IPS DF 4.7 (cell line): ENCODE measurements at regions not wholly inside any gene's neighbourhood (a gene's known extent, or its start where the extent isn't known, plus 50 kb on each side); places are given as distances from the start of the nearest gene placed in this dataset.
"Not testable (repeated sequence)": the region's sequence is repeated elsewhere in the genome, so short reads cannot be mapped to it uniquely, and the experiment has no call there.

Experiments
- DNase-seq: peaks from one replicate; pipeline ENCODE4 v3.0.0-alpha.2; 2013; ENCODE audit warnings: low spot score; ENCODE audit errors: extremely low read depth

- no peak for DNase-seq
These were observed 474.5 kb downstream of the TMEM114 start for GRCh38 chr16:8115814-8116213.

- not testable (repeated sequence) for DNase-seq
These were observed 475.4 kb downstream of the TMEM114 start for GRCh38 chr16:8114941-8115340.

DNA sequence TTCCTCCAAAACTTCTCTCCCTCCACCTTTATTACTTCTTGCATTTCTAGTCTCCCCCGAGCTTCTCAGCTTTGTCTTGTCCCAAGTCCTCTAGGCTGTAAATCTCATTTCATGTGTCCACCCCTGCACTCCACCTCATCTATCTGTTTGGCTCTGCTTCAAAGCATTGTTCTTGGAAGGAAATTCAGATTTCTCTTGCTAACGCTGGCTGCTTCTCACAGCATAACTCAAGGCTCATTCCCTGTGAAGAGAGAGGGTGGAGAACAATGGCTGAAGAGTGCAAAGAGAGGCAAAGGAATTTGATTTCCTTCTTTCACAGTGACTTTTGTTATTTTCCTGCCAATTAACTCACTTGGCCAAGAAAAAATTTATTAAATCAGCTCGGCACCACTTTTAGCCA is 476.5 kb downstream of the TMEM114 start:
- DNase-seq, result no peak

DNA sequence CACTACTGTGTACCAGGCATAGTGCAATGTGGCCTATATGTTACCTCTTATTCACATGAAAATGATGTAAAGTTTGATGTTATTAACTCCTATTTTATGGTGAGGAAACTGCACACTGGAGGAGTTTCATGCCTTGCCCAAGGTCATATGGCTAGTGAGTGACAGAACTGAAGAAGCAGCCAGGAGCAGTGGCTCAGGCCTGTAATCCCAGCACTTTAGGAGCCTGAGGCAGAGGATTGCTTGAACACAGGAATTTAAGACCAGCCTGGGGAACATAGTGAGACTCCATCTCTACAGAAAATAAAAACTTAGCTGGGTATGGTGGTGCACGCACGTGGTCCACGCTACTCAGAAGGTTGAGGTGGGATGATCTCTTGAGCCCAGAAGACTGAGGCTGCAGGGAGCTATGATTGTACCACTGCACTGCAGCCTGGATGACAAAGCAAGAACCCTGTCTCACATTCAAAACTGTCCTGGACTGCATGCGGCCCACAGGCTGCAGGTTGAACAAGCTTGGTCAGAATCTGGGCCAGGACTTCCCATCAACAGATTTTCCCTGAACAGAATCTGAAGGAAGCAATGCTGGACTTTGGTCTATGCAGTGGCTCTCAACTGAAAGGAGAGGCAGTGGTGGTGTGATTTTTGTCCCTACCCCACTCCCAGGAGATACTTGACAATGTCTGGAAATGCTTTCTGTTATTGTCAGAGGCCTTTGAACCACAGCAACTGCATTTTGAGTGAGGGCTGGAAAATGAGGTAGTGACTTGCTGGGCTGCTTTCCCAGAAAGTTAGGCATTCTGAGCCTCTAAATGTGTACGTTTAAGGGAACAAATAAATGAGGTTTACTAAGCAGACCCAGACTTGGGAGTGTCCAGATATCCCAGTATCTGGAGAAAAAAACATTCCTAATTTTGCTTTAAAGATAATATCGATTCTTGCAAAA is 479.5 kb downstream of the TMEM114 start:
- DNase-seq, result no peak

DNA sequence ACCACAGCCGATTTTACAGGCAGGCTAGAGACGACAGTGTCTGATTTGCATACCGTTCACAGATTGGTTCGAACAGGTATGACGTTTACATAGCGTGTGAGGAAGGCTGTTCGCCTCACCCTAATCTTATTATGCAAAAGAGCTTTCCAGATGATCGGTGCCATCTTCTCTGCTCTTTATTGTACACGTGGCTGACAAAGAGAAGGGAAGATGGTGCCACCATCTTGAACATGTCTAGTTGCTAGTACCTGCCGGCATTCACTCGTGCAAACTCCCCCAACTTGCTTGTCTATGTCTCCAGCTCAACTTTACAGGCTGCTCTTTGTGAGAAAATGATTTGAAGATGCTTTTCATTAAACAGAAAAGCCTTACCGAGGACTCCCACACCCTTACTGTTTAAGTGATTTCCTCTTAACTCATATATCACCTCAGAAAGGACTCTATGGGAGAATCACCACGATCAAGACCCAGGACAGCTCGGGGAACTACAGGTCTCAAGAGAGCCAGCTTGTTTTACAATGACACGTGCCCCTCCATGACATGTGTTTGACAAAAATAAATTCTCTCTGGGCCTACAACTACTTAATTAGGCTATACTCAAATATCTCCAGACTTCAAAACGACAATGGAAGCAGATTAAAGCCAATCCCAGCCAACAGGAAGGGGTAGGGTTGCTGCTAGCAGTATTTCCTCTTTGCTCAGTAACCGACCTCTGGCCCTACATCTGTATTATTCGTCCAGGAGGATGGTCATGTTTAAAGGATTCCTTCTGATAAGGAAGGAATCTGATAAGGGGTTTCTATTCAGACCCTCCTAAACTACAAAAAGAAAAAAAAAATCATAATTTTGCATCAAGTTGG is 480.6 kb downstream of the TMEM114 start:
- DNase-seq, result no peak

DNA sequence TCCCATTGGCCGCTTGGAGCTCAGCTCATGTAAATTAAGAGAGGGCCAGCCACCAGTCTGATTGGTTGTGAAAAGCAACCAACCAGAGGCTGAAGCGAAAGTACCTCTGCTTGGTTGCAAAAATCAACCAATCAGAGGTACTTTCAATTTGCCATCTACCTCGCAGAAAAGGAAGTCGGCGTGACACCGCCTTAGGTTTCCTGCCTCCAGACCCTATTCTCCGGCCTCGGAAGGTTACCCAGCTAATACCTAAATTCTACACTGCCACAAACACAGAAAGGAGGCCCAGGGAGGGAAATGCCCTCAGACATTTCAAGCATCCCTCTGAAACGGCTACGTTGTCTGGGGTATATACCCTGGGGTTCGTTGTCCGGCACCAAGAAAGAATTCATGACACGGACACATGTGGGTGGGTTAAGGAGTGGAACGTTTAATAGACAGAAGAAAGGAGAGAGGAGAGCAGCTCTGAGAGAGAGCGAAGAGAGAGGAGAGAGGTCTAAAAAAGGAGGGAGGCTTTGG is 481.3 kb downstream of the TMEM114 start:
- no peak for DNase-seq

DNA sequence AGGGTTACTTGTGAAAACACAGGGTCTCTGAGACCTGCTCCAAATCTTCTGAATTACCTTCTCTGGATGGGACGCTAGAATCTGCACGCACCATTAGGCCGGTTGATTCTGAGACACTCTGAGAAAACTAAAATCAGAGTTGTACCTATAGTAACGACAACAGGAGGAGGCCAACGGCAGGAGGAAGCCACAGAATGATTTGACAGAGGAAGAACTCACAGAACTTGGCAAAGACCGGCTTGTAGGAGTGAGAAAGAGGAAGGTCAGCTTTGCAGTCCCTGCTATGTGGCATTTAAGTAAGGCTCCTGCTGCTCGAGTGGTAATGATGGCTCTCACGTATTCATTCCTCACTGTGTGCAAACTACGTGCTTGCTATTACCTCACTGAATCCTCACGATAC is 483.0 kb downstream of the TMEM114 start:
- DNase-seq, result no peak

- no peak for DNase-seq
These were observed 486.5 kb downstream of the TMEM114 start for GRCh38 chr16:8103649-8104289.

- no peak for DNase-seq
These were observed 490.7 kb downstream of the TMEM114 start for GRCh38 chr16:8099586-8099985.

- no peak for DNase-seq
These were observed 491.3 kb downstream of the TMEM114 start for GRCh38 chr16:8098947-8099512.

DNA sequence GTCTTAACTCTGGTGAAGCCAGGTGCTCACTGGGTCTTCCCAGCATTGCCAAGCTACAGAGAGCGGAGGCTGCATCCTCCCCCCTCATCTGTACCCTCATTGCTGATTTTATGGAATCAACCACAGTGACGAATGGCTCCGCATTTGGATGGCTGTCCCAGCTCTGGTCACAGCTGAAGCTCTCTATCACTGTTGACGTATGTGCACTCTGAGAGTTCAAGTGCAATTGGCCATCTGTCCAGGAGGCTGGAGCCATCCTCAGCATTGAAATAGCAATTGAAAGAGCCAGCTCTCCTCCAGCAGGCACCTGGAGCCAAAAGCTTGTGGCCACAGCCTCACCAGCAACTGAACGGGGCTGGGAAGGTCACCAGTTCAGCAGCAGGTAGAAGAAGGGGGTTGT is 494.1 kb downstream of the TMEM114 start:
- no peak for DNase-seq

GRCh38 chr16:8094696-8095095 is 495.6 kb downstream of the TMEM114 start:
- DNase-seq, result no peak

DNA sequence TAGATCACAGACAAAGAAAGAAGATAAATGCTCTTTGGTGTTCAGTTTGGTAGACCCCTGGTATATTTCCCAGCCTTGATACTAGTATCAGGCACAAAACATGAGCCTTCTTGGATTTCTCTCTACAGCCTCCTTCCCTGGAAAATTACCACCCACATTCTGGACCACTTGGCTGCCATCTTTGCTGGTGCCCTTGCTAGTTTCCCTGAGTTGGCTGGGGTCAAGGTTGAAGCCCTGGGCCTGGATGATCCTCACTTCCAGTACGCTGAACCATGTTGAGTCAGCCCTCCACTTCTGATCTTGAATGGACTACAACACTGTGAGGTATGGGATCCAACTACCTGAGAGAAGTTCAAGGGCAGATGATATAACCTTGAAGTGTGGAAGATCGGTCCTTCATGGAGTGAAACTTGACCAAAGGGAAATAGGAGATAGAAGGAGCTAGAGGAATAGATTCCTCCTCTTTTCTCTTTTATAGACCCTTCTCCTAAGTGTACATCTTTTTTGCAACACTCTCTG is 501.4 kb downstream of the TMEM114 start:
- no peak for DNase-seq

DNA sequence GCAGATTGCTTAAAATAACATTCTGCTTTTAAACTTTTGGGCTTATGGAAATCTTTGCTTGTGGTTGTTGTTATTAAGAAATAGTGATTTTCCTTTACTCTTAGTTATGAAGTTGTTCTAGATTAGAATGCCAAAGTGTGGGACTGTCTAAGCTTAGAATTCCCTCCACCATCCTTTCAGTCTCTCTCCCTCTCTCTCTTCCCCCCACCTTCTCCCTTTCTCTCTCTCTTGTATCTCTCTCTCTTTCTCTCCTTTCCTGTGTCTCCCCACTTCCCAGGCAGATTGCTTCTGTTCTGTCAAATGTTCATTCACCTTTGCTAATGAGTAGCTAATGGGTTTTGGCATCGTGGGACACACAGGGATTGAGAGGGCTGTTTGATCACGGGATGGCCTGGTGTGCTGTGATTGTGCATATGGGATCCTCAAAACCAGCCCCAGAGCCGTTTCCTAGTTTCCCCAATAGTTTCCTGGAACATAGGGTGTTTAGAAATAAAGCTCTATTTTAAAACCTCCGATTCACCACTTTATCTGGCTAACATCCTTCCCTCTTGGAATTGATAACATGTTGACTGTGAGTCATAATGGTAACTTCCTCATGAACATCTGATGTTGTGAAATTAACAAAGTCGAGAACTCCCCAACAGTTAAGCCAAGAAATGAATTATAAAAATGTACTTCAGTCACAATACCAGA is 502.6 kb downstream of the TMEM114 start:
- no peak for DNase-seq

- no peak for DNase-seq
These were observed 503.2 kb downstream of the TMEM114 start for GRCh38 chr16:8087146-8087545.

GRCh38 chr16:8084882-8085281 is 505.4 kb downstream of the TMEM114 start:
- DNase-seq, result no peak

DNA sequence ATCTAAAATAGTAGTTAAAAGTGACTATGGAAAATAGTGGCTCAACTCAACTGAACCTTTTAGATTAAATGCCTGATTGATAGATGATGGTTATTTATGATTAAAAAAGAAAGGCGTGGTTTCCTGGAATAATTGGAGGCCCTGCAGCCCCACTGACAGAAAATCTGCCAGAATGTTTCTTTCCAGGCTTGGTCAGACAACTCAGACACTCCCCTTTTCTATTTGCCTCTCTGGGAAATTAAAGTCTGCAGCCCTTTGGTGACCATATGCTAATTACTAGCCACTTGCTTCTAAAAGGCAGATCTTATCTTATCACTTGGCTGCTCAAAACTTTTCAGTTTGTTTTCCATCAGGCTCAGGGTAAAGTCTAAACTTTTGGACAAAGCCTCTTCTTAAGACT is 506.0 kb downstream of the TMEM114 start:
- DNase-seq, result no peak

GRCh38 chr16:8083560-8083959 is 506.8 kb downstream of the TMEM114 start:
- no peak for DNase-seq

GRCh38 chr16:8080817-8081216 is 509.5 kb downstream of the TMEM114 start:
- no peak for DNase-seq

DNA sequence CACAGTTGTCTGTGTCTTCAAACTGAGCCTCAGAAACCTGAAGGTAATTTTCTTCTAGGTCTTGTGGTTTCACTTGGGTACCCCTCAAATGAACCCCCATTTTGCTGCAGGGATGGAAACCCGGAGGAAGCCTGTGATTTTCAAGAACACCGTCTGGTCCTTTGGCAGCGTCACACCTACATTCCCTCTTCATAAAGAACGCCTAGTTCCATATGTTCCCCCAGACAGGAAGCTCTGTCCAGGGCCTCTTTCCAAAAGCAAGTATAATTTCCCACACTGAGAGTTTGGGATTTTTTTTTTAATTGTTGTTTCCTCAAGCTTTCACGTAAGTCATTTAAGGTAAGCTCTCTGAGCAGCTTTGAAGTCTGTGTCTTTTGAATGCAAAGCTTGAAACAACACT is 515.0 kb downstream of the TMEM114 start:
- no peak for DNase-seq
